Peyer's patch (tissue), 4 donors: ENCODE measurements at regions not wholly inside any gene's neighbourhood (a gene's known extent, or its start where the extent isn't known, plus 50 kb on each side); places are given as distances from the start of the nearest gene placed in this dataset.

Source experiments
- DNase-seq, 3 donors: peaks; one replicate each; pipeline ENCODE4 v3.0.0-alpha.2; 2017 to 2019
- H3K27ac ChIP-seq, 4 donors: fragments of 200-600 bp; sonication (generic); one replicate each; pipeline ENCODE4 v1.5.1; 2016 to 2019
- H3K27me3 ChIP-seq, 2 donors: fragments of 200-600 bp; sonication (generic); one replicate each; pipeline ENCODE4 v1.5.1; 2019
- H3K36me3 ChIP-seq, 3 donors: fragments of 200-600 bp; sonication (generic); one replicate each; pipeline ENCODE4 v1.5.1; 2016 to 2019
- H3K4me1 ChIP-seq, 4 donors: fragments of 200-600 bp; sonication (generic); one replicate each; pipeline ENCODE4 v1.5.1; 2016 to 2019
- H3K4me3 ChIP-seq, 4 donors: fragments of 200-600 bp; sonication (generic); 1 replicate in 3 of 4; 2 replicates in 1 of 4; pipeline ENCODE4 v1.5.1; 2016 to 2019; ENCODE audit warnings: mild to moderate bottlenecking in 1 of 4
- H3K9me3 ChIP-seq, 4 donors: fragments of 200-600 bp; sonication (generic); one replicate each; pipeline ENCODE4 v1.5.1; 2016 to 2019; ENCODE audit warnings: mild to moderate bottlenecking in 1 of 4
- POLR2A ChIP-seq, 2 donors: fragments of 450-650 bp; IDR thresholded peaks; one replicate each; pipeline ENCODE4 v1.5.1; 2017; ENCODE audit warnings: antibody characterized with exemption in 2 of 2, mild to moderate bottlenecking in 2 of 2, moderate library complexity in 2 of 2
- TF ChIP-seq, protein P1 (sequence below), 6 experiments: fragments of 450-650 bp in 4 of 6; fragments of 200-600 bp in 2 of 6; sonication (generic) in 1 of 6; IDR thresholded peaks; one replicate each; pipeline ENCODE4 v1.5.1; 2017 to 2019; ENCODE audit warnings: antibody characterized with exemption in 6 of 6, mild to moderate bottlenecking in 3 of 6, moderate library complexity in 1 of 6

- Histone ChIP-seq H3K4me3 (no peak overlapping the region), H3K36me3 (no peaks in the 10 kb centered on the region), H3K4me1 (no peaks in the 10 kb centered on the region), H3K27me3 (no peaks in the 10 kb centered on the region), H3K27ac (no peak overlapping the region), H3K9me3 (no peaks in the 10 kb centered on the region)
- DNase-seq, result no peak
- TF ChIP-seq POLR2A (IDR thresholded peaks at IDR 0.05), result no peak
- TF ChIP-seq, protein P1, sequence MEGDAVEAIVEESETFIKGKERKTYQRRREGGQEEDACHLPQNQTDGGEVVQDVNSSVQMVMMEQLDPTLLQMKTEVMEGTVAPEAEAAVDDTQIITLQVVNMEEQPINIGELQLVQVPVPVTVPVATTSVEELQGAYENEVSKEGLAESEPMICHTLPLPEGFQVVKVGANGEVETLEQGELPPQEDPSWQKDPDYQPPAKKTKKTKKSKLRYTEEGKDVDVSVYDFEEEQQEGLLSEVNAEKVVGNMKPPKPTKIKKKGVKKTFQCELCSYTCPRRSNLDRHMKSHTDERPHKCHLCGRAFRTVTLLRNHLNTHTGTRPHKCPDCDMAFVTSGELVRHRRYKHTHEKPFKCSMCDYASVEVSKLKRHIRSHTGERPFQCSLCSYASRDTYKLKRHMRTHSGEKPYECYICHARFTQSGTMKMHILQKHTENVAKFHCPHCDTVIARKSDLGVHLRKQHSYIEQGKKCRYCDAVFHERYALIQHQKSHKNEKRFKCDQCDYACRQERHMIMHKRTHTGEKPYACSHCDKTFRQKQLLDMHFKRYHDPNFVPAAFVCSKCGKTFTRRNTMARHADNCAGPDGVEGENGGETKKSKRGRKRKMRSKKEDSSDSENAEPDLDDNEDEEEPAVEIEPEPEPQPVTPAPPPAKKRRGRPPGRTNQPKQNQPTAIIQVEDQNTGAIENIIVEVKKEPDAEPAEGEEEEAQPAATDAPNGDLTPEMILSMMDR (IDR thresholded peaks at IDR 0.05), result no peak
Measured at GRCh38 chr2:8324164-8324856, 357.5 kb upstream of the ID2 start.

DNA sequence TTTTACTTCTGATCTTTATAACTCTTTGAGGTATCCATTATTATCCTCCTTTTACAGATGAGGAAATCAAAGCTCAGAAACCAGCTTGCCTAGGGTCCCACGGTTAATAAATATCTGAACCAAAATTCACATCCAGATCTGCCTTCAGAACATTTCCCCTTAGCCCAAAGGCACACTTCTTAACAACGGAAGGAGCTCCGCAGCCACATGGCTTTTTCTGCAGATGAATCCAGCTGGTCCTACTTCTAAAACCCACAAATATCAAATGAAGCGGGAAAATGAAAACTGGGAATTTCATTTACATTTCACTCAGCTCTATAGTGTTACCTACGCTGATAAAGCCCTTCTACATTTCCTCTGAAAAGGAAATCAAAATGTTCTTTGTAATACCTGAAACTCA is 357.0 kb upstream of the ID2 start:
- Histone ChIP-seq H3K36me3 (no peaks in the 10 kb centered on the region), H3K9me3 (no peaks in the 10 kb centered on the region), H3K27me3 (no peaks in the 10 kb centered on the region), H3K4me3 (no peak overlapping the region), H3K4me1 (no peaks in the 10 kb centered on the region), H3K27ac (no peak overlapping the region)
- TF ChIP-seq POLR2A (IDR thresholded peaks at IDR 0.05), result no peak
- TF ChIP-seq, protein P1 (IDR thresholded peaks at IDR 0.05), result no peak
- DNase-seq, result no peak

DNA sequence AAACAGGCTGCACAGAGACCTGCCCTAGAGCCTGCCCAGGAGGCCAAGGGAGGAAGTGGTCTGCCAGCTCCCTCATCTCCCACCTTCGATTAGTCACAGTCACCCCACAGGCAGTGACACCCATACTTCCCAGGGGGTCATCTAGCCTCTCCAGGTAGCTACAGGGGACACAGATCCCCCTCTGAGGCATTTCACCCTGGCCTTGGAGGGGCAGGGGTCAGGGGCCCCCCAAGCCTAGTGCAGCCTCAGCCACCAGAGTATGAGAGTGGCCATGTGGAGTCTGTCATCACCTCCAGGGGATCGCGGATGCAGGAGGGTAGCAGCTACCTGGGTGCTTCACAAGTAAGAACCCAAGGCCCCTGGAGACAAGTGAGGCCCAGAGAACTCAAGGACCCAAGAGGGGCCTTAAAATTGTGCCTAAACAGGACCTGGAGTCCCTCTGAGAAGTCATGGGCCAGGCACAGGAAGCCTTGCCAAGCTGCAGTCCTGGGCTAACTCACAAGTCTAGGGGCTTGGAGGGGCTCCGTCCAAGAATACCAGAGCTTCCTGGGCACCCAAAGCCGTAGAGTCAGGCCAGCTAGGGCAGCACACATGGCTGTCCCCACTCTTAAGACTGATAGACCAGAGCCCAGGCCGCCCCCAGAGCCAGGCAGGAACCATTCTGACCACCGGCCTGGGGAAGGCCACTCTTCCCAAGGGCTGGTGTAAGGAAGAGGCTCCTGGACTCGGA is 354.3 kb upstream of the ID2 start:
- H3K9me3 ChIP-seq, result no peaks in the 10 kb centered on the region
- no peak overlapping the region for H3K27ac ChIP-seq
- H3K27me3 ChIP-seq, result no peaks in the 10 kb centered on the region
- H3K4me1 ChIP-seq, result no peaks in the 10 kb centered on the region
- TF ChIP-seq, protein P1 (IDR thresholded peaks at IDR 0.05), result no peak
- TF ChIP-seq POLR2A (IDR thresholded peaks at IDR 0.05), result no peak
- no peak overlapping the region for H3K4me3 ChIP-seq
- DNase-seq, result no peak
- no peaks in the 10 kb centered on the region for H3K36me3 ChIP-seq

- H3K27ac ChIP-seq, result no peak overlapping the region
- H3K27me3 ChIP-seq, result no peaks in the 10 kb centered on the region
- TF ChIP-seq, protein P1 (IDR thresholded peaks at IDR 0.05), result no peak
- TF ChIP-seq POLR2A (IDR thresholded peaks at IDR 0.05), result no peak
- H3K4me3 ChIP-seq, result no peak overlapping the region
- H3K4me1 ChIP-seq, result no peaks in the 10 kb centered on the region
- no peaks in the 10 kb centered on the region for H3K36me3 ChIP-seq
- no peak for DNase-seq
- H3K9me3 ChIP-seq, result no peaks in the 10 kb centered on the region
Measured at GRCh38 chr2:8328217-8328616, 353.6 kb upstream of the ID2 start.

DNA sequence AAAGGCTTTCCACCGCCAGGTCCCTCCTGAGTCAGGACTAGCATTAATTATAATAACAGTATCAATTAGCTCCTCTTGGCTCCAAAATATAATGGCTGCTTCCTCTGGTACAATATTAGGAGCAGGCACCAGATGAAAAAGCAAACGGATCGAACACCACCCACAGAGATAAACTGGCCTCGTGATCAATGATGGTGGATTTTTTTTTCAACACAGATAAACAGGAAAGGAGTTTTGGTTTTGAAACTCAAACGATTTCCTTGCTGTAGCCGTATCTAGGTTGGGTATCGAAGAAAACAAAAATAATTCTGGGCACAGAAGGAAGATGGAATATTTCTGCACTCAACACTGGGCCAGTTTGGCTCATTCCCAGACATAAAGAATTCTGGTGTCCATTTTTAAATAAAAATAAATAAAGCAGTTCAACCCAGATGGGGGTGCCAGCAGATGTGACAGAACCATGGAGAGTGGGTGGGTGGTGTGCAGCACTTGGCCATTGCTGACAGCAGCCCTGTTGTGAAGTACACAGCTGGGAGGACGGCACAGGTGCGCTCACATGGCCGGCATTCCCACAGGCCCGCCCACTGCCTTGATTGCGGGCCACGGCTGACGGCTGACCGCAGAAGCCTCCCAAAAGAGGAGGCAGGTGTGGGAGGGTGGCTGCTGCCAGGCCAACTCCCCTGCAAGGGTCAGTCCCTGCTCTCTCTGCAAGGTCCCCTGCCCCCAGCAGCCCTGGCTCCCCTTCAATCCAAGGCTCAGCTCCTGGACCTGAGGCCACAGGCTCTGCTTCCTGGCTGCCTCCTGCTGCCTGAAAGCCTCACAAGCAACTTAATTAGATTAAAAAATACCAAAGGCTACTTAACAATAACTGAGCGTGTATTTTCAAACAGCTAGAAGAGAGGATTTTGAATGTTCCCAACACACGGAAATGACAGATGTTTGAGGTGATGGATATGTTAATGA is 351.9 kb upstream of the ID2 start:
- Histone ChIP-seq H3K36me3 (no peaks in the 10 kb centered on the region), H3K4me1 (no peaks in the 10 kb centered on the region), H3K4me3 (no peak overlapping the region), H3K9me3 (no peaks in the 10 kb centered on the region), H3K27me3 (no peaks in the 10 kb centered on the region), H3K27ac (peak overlapping the region in 2 of 4 donors; percentile 14 to 19)
- TF ChIP-seq, protein P1 (IDR thresholded peaks at IDR 0.05), result no peak
- TF ChIP-seq POLR2A (IDR thresholded peaks at IDR 0.05), result no peak
- no peak for DNase-seq
